ENCODE measurements at regions not wholly inside any gene's neighbourhood (a gene's known extent, or its start where the extent isn't known, plus 50 kb on each side); places are given as distances from the start of the nearest gene placed in this dataset.
"Not testable (repeated sequence)": the region's sequence is repeated elsewhere in the genome, so short reads cannot be mapped to it uniquely, and the experiment has no call there.

GRCh38 chr11:130979386-130979972, 63.2 kb upstream of the SNX19 start:
- peak; percentile 83 for DNase-seq

- DNase-seq = peak; percentile 99
These were observed 64.0 kb upstream of the SNX19 start for GRCh38 chr11:130980071-130980862.

GRCh38 chr11:130984241-130984640, 68.0 kb upstream of the SNX19 start:
- DNase-seq = not testable (repeated sequence)

- no peak for DNase-seq
These were observed 76.5 kb upstream of the SNX19 start for GRCh38 chr11:130992788-130993187.

- no peak for DNase-seq
These were observed 77.8 kb upstream of the SNX19 start for GRCh38 chr11:130994043-130994442.

- no peak for DNase-seq
These were observed 79.0 kb upstream of the SNX19 start for GRCh38 chr11:130995266-130995665.

- DNase-seq = no peak
These were observed 81.0 kb upstream of the SNX19 start for GRCh38 chr11:130997278-130997677.

- DNase-seq = no peak
These were observed 82.8 kb upstream of the SNX19 start for GRCh38 chr11:130999086-130999485.

- DNase-seq = no peak
These were observed 83.9 kb upstream of the SNX19 start for GRCh38 chr11:130999992-131000770.

GRCh38 chr11:131002145-131002544, 85.9 kb upstream of the SNX19 start:
- no peak for DNase-seq

- DNase-seq = no peak
These were observed 89.5 kb upstream of the SNX19 start for GRCh38 chr11:131005829-131006228.

- DNase-seq = no peak
These were observed 108.7 kb upstream of the SNX19 start for GRCh38 chr11:131025020-131025419.

- no peak for DNase-seq
These were observed 109.3 kb upstream of the SNX19 start for GRCh38 chr11:131025421-131026125.

- DNase-seq = no peak
These were observed 111.2 kb upstream of the SNX19 start for GRCh38 chr11:131027491-131027890.

- no peak for DNase-seq
These were observed 116.9 kb upstream of the SNX19 start for GRCh38 chr11:131033151-131033651.

GRCh38 chr11:131036514-131036913, 120.2 kb upstream of the SNX19 start:
- no peak for DNase-seq

- DNase-seq = no peak
These were observed 121.6 kb upstream of the SNX19 start for GRCh38 chr11:131037873-131038272.

- DNase-seq = no peak
These were observed 122.3 kb upstream of the SNX19 start for GRCh38 chr11:131038597-131038996.

GRCh38 chr11:131041331-131042040, 125.2 kb upstream of the SNX19 start:
- no peak for DNase-seq

GRCh38 chr11:131042041-131042390, 125.7 kb upstream of the SNX19 start:
- DNase-seq = no peak

- no peak for DNase-seq
These were observed 127.0 kb upstream of the SNX19 start for GRCh38 chr11:131043251-131043650.

- no peak for DNase-seq
These were observed 128.6 kb upstream of the SNX19 start for GRCh38 chr11:131044851-131045250.

Measured in NCI-H524 treated with DMSO at 0.1 percent for 48 hours (cell line).